ENCODE measurements at regions not wholly inside any gene's neighbourhood (a gene's known extent, or its start where the extent isn't known, plus 50 kb on each side); places are given as distances from the start of the nearest gene placed in this dataset.

DNA sequence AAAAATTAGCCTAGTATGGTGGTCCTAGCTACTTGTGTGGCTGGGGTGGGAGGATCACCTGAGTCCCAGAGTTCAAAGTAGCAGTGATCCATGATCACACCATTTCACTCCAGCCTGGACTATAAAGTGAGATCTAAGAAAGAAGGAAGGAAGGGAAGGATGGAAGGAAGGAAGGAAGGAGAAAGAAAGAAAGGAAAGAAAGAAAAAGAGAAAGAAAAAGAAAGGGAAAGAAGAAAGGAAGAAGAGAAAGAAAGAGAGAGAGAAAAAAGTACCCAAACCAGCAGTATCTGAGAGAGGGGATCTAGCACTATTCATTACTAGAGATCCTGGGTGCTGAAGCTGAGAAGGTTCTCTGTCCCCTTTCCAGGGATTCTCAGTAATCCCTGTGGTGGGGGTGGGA lies 197.8 kb downstream of the CD83 start:
- no peak for FAIRE-seq
- DNase-seq (ENCODE audit: low read depth, low spot score): no peak
- Histone ChIP-seq H3K4me1 (ENCODE audit: control insufficient read depth, insufficient read depth, low read length) (peaks cover 9% of the 10 kb centered on the region), H3K9me3 (replicated peaks; ENCODE audit: control insufficient read depth, insufficient read depth, low read length) (no peaks in the 10 kb centered on the region; the same call in 2 of the 3 replicates), H3K4me3 (no peak overlapping the region), H3K27ac (ENCODE audit: control insufficient read depth, insufficient read depth) (no peak overlapping the region), H3K79me2 (ENCODE audit: control insufficient read depth, insufficient read depth, low read length) (no peaks in the 10 kb centered on the region), H3K4me2 (ENCODE audit: control insufficient read depth, insufficient read depth) (no peak overlapping the region), H4K20me1 (ENCODE audit: control insufficient read depth, insufficient read depth) (no peaks in the 10 kb centered on the region), H3K27me3 (replicated peaks in 1 of 2; ENCODE audit: control insufficient read depth in 2 of 2, insufficient read depth in 2 of 2, low read length in 1 of 2) (no peaks in the 10 kb centered on the region), H2AFZ (ENCODE audit: control insufficient read depth, low read depth, low read length) (no peak overlapping the region), H3K9ac (ENCODE audit: control insufficient read depth, insufficient read depth, low read length) (no peak overlapping the region), H3K36me3 (ENCODE audit: control insufficient read depth in 2 of 2, insufficient read depth in 2 of 2, low read length in 1 of 2) (no peaks in the 10 kb centered on the region)
- TF ChIP-seq, protein P1, sequence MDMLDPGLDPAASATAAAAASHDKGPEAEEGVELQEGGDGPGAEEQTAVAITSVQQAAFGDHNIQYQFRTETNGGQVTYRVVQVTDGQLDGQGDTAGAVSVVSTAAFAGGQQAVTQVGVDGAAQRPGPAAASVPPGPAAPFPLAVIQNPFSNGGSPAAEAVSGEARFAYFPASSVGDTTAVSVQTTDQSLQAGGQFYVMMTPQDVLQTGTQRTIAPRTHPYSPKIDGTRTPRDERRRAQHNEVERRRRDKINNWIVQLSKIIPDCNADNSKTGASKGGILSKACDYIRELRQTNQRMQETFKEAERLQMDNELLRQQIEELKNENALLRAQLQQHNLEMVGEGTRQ (IDR thresholded peaks at IDR 0.05; ENCODE audit: borderline replicate concordance, low read depth, low read length): no peak
- TF ChIP-seq SMAD1 (IDR thresholded peaks at IDR 0.05; ENCODE audit: low read depth, partially characterized antibody) (no peak), TCF3 (IDR thresholded peaks at IDR 0.05; ENCODE audit: borderline replicate concordance, insufficient read depth, low read depth, low read length) (no peak), SIN3A (IDR thresholded peaks at IDR 0.05; ENCODE audit: low read depth, low read length) (no peak), KAT2A (conservative IDR thresholded peaks at IDR 0.05; ENCODE audit: control insufficient read depth, low read depth, low read length) (no peak), NFYA (IDR thresholded peaks at IDR 0.05; ENCODE audit: borderline replicate concordance, low read depth, low read length) (no peak), ETV6 (conservative IDR thresholded peaks at IDR 0.05 in 1 of 2, IDR thresholded peaks at IDR 0.05 in 1 of 2; ENCODE audit: borderline replicate concordance in 1 of 2, low read depth in 1 of 2) (no peak)
- BruUV-seq (replicated peaks): no TSS peak
- no peak for ATAC-seq
- in situ Hi-C loops (cut with MboI): no loop called here
- ChIA-PET POLR2A (no interaction called here), SMC1A (ENCODE audit: uncharacterized antibody, unreplicated experiment) (no interaction called here), RAD21 (ENCODE audit: unreplicated experiment) (interaction anchor here (0.5 kb wide), 1 partner anchor 1006 kb away, joined by 3 read pairs; no protein-coding TSS in a partner anchor), CTCF (interaction anchor here (1.5 to 2.5 kb wide), 2 partner anchors 8 to 104 kb away, joined by 7 read pairs; no protein-coding TSS in a partner anchor)
- intact Hi-C loops (cut with micrococcal nuclease; ENCODE audit: unreplicated experiment): loop anchor here (5.0 kb wide), 1 partner anchor 103 kb away; no protein-coding TSS in a partner anchor

All from GM12878 (cell line).